ENCODE measurements at regions not wholly inside any gene's neighbourhood (a gene's known extent, or its start where the extent isn't known, plus 50 kb on each side); places are given as distances from the start of the nearest gene placed in this dataset.

DNA sequence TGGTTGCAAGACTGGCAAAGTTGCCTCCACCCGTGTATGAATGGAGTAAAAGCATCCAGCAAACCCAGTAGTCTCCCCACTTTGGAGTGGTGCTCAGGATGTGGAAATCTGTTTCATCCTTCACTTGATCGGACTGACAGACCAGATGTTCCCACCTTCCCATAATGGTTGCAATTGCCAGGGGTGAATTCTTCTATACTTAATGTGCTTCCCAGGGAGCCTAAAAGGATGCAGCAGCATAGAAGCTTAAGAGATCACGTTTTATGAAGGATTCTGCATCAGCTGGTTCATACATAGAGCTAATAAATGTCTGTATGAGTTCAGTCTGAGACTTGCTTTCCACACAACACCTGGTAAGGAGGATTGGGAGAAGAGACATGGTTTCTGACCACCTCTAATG lies 198.8 kb upstream of the S1PR3 start:
- no peak for DNase-seq (ENCODE audit: low spot score)

DNA sequence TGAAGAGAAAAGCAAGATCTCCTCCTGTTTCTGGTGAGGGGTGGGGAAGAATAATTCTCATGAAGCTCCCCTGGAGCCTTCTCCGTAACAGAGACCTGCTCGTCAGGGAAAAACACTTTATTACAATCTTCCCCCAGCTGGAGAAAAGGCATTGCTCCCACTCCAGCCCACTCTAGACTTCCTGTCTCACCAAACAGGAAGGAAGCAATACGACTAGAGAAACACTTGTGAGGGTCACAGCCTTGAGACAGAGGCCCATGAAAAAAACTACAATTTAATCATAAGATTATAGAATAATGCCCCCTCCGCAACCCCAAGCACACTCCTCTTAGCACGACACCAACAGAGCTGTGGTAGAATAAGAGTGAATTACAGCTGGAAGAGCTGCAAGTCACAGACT lies 197.2 kb upstream of the S1PR3 start:
- no peak for DNase-seq (ENCODE audit: low spot score)

DNA sequence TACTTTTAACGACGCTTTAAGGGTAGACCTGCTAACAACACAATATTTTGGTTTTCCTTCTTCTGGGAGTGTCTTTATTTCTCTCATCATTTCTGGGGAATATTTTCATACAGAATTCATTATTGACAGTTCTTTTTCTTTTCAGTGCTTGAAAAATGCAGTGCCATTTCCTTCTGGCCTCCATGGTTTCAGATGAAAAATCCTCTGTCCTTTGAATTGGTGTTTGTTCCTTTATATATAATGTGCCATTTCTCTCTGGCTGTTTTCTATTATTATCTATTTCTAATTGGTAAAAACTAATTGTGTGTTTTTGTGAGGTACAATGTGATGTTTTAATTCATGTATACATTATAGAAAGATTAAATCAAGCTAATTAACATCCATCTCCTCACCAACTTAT lies 194.3 kb upstream of the S1PR3 start:
- DNase-seq (ENCODE audit: low spot score), result no peak

DNA sequence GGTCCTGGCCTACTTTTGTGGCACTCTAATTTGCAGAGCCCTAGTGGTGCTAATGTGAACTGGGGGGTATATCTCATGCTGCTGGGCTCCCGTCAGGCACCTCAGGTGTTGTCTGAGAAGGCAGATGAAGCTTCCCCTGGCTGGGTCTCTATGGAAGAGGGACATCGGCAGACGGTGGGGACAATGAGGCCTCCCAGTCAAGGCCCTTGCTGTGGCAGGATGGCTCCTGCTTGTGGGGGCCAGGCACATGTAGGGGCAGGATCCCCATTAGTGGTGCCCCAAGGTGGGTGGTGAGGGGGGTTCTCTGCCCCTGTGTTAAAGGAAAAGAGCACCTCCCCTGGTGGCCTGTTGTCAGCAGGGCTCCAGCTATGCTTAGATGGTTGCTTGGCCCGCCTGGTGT lies 192.8 kb upstream of the S1PR3 start:
- no peak for DNase-seq (ENCODE audit: low spot score)

DNA sequence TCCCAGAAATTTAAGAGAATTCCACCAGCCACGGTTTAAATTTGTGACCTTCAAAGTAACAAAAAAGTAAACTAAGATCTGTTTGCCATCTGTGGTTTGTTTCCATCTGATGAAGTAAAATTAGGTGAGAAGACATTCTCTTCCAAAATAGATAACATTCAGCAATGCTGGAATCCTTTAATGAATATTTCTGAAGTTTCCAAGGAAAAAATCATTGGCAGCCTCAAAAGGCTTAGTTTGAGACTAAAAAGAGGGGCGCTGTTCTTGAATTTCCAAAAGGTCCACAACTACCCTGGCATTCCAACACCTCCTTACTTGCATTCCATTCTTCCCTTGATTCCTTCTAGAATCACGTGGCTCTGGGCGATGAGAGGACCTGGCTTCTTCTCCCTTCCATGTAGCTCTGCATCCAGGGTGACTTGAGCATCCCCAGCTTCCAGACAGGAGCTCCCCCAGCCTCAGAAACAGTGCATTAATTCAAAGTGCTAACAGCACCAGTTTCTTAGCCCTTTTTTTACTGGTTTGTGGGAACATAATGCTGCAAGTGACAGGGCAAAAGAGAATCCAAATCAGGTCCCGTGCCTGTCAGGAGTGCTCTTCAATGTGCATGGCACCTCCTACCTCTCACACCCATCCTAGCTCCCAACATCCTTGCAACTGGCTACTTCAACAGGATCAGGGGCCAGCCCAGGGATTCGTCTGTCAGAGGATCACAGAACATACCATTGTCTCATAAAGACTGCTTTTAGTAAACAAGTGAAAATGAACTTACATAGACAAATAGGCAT lies 191.5 kb upstream of the S1PR3 start:
- DNase-seq (ENCODE audit: low spot score), result no peak

DNA sequence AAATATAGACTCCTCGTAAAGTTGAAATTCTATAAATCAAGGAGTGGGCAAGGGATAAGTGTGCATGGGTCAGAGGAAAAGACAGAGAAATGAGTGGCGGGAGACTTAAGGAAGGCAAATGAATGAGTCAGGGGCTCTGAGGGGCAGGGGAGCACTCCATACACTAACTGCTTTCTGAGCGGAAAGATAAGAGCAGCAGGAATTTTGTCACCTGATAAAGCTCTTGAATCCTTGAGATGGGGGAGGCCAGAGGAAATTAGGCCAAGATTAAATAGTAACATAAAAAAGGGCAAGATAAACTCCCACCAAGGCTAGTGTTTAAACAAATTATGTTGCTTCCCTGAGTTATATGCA lies 191.0 kb upstream of the S1PR3 start:
- no peak for DNase-seq (ENCODE audit: low spot score)

DNA sequence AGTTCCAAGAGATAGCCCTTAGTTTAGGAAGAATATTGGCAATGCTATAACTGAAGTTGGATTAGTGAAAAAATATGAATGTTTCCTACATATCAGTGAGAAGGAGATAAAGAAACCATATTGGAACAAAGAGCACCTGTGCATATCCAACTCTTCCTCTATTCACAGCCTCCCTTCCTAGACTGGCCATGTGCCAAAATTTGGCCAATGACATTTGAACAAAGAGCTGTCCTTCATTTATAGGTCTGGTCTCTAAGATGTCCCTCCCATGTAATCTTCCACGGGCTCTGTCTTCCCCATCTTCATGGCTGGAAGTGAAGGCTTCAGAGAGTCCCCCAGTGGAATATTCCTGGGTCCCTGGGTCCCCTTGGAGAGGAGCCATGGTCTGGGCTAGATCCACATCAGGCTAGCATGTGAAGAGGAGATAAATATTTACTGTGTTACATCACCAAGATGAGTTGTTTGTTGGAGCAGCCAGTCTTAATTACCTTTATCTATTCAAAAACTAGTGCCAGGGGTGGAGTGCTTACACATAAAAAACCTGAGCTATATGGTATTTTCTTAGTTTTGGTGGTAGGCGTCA lies 190.0 kb upstream of the S1PR3 start:
- no peak for DNase-seq (ENCODE audit: low spot score)

DNA sequence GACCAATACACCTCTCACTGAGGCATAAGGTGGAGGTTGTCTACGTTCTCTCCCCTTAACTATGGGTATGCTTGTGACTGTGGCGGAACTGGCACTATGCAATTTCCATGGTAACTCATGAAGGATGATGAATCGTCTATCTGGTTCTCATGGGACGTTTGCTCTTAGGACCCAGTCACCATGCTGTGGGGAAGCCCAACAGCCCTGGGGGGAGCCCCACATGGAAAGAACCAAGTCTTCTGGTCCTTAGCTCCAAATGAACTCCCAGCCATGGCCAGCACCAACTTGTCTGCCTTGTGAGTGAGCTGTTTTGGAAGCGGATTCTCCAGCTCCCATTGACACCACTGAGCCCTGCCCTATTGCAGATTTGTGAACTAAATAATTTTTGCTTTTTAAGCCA lies 188.7 kb upstream of the S1PR3 start:
- DNase-seq (ENCODE audit: low spot score), result no peak

DNA sequence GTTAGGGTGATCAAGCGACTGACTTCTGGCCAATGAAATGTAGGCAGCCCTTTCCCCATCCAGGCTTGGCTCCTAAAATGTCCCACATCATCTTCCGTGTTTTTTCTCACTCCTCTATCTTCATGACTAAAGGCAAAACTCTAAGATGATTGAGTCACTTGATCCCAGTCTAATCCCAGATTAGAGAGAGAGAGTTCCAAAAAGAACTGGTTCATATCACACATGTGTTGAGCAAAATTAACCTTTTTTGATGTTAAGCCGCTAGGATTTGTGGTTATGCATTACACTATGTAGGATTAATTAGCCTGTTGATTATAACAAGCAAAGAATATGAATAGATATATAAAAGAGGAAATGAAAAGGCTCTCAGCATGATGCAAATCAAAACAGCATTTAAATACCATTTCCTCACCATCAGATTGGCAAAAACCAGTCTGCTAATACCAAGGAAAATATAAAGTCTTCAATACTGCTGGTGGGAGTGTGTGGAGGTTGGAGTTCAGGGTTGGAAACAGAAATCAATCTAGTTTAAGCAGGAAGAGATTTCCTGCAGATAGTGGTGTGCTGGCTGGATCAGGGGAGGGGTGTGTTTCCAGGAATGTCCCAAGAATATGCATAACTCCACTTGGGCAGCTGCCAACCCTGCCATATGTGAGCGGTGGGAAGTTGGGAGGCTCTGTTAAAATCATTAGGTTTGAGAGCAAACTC lies 187.6 kb upstream of the S1PR3 start:
- DNase-seq (ENCODE audit: low spot score), result no peak

DNA sequence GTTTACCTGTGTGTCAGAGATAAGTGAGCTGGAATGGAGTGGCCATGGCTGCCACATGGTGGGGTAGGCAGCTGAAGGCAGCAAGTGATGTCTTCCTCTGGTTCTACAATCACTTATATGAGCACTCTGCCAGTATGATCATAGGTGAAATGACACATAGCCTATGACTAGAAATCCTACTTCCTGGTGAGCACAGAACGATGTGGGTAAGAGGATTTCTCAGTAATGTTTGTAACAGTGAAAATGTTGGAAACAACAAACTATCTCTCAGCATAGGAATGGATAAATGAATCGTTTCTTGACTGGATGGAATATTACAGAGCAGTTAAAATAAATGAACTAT lies 187.0 kb upstream of the S1PR3 start:
- DNase-seq (ENCODE audit: low spot score), result no peak

DNA sequence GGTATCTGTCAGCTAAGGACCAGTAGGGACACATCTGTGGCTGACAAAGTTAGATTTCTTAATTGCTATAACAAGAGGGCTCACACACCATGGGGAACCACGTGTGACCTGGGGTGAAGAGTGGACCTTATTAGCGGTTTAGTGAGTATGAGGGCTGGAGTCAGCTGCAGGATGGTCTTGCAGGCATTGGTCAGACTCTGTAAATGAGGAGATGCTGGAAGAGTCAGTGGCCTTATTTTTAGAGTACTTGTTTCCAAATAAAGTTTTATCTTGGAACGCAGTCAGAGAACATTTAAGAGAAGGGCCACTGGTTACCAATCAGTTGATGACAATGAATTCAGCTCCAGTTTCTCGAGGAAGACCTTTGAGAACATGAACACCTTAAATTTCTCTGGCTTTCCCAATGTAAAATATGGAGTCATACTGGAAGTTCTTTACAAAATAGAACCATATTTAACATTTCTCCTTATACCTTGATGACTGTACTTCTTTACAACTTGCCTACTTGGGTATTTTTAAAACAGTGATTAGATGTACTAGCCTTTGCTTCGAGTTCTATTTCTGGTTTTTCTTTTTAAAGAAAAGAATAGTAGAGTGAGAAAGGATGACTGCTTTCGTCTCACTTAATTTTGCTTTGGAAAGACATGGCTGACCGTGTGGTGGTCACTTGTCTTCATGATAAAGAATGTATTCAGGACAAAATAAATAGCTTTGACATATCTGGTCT lies 185.9 kb upstream of the S1PR3 start:
- no peak for DNase-seq (ENCODE audit: low spot score)

DNA sequence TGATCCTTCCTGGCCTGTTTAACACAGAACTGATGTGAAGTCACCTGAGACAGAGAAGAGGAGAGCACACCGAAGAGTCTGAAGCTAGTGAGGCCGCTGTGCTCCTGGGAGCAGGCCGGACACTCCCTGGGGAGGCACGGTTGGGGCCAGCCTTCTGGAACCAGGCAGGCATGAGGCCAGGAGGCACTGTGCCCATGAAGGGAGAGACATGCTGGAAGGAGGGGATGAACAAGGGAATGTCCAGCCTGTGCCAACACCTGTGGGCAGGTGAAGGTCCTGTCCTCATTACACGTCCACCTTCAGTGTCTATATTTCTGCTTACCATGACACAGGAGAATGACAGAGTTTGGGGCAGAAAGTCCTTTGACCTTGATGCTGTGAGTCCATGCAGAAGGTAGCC lies 183.8 kb upstream of the S1PR3 start:
- no peak for DNase-seq (ENCODE audit: low spot score)

DNA sequence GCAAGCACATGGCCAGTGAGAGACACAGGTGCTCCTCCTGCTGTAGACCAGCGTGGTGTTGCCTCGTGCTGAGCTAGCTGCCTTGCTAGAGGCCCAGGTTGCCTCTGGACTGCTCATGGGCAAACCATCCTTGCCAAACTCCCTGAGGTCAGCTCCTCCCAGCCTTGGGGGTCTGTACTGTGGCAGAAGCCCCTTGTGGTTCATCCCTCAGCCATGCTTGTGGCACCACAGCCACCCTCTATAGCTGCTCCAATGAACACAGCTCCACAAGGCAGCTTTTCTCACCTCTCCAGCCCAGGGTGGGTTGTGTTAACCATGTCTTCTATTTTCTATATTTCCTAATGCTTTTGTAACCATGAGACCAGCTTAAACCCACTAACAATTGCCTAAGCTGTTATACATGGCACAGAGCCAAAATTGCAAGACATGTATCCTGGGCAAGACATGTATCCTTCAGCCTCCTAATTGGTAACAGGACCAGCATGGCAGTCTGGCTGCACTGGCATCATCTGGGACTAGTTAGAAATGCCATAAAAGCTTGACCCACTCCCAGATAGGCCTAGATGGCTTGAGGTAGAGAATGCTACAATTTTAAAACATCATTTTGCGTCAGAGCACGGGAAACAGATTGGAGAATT lies 183.1 kb upstream of the S1PR3 start:
- no peak for DNase-seq (ENCODE audit: low spot score)

DNA sequence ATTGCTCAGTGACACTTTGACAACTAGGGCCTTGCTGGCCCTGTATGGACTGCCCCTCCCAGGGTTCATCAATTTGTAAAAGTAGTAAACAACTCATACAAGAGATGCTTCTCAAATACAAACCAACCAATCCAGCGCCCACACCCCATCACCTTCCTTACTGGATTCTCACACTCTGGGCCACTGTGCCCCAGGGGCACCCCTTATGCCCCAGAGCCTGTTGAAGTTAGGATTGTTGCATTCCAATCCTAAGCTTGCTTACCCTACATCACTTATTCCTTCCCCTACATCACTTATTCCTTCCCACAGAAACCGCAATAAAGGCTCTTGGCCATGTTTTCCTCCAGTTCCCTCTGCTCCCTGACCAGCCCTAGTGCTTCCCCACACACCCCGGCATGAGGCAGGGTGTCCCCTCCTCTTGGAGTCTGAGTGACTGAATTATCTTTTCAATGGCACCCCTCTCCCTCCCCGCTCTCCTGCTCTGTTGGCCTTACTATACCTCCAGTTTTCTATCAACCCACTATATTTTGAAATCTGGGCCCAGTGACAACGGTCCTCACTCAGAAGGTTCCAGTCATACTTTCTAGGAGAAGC lies 182.4 kb upstream of the S1PR3 start:
- no peak for DNase-seq (ENCODE audit: low spot score)

DNA sequence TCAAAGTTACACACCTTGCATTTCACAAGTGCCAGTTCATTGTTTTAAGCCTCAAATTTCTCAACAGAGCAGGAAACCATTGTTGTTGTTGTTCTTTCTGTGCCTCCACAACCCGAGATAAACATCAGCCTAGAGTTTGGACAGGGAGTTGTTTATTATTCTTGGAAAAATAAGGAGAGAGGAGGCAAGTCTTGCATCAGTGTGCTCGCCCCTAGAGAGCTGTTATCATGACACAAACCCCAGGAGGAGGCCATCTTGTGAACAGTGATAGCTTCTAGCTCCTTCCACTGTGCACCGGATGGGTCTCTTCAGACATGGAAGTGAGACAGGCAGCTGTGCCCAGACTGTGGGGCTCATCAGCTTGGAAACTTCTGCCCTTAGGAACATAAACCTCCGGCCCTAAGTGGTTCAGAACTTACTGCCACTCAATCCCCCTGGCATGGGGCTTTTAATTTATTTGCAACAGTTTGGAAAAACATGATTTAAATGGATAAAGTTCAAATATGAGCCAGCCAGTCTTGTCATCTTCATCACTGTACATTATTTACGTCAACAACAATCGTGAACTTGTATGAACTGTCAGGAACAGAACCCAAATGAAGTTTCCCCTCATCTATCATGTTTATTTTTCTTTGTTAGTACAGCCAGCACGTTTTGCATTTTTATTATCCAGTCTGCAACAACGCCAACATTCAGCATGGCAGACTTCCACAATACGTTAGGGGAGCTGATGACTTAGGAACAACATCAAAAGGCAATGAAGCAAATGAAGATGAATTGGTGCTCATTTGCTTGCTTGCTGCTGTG lies 181.7 kb upstream of the S1PR3 start:
- DNase-seq (ENCODE audit: low spot score), result no peak

DNA sequence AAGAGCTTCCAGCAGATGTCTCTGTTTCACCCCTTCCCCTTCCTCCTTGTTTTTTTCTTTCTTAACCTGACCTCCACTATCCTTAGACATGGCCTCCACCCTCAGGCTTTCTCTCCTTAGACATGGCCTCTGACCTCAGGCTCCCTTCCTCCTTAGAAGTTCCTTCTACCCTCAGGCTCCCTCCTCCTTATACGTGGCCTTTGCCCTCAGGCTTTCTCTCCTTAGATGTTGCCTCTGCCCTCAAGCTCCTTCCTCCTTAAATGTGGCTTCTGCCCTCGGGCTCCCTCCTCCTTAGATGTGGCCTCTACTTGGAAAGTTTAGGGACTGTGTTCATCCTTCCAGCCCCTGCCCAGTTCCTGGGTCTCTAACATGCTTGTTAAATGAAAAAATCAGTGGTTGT lies 180.4 kb upstream of the S1PR3 start:
- no peak for DNase-seq (ENCODE audit: low spot score)

DNA sequence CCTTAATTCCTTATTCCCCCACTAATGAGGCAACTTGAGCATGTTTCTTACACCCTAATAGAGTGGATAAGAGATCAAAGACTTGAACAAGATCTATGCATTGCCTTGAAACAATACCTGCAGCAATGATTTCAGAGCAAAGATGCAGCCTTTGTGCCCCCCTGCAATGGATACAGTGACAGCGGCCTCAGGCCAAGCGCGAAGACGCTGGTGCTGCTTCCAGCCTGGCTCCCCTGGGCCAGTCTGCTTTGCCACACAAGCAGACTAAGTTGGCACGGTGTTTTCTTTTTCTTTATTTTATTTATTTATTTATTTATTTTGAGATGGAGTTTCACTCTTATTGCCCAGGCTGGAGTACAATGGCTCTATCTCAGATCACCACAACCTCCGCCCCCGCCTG lies 179.8 kb upstream of the S1PR3 start:
- DNase-seq (ENCODE audit: low spot score), result no peak

DNA sequence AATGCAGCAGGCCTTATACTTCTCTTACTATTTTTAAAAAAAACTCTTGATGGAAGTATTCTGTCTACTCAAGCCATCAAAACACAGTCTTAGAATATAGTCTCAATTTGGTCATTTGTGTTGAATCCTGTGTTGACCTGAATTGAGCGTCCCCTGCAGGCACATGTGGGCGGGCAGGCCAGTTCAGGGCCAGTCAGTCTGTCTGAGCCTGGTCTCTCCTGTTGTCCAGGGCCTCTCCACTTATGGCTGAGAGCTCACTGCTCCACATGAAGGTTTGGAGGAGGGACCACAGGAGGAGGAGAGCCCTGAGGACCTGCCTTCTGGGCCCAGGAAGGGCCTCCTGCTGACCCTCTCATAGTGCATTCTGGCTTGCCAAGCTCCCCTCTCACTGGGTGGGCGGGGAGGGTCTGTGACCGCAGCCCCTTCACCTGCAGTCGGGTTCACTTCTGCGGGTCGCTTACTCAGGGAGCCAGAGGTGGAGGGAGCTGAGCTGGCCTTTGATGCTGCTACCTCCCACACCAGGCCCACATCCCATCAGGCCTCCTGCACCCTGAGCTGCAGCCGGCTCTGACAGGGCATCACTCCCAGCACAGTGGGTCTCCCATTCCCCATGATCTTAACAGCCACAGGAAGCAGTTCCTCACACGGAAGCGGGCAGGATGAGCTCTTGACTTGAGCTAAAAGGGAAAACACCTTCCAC lies 178.2 kb upstream of the S1PR3 start:
- no peak for DNase-seq (ENCODE audit: low spot score)

DNA sequence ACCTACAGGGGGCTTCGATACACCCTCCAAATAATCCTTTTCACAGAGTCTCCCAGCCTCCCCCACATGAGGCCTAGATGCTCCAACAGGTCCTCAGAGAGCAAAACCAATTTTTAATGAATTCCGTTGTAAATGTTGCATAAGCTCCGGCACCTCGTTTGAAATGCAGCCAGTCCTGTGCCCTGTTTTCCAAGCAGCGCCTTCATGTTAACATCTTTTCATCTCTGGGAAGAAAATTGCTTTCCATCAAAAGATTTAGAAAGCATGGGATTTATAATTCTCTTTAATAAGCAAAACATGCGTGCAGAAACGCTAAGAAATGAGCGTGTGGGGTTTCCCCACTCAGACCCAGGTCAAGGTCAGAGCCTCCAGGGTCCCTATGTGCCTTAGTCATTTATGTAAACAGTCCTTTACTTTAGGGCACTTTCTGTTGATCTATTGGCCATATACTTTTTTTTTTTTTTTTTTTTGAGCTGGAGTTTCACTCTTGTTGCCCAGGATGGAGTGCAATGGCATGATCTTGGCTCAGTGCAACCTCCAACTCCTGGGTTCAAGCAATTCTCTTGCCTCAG lies 177.5 kb upstream of the S1PR3 start:
- DNase-seq (ENCODE audit: low spot score), result no peak

DNA sequence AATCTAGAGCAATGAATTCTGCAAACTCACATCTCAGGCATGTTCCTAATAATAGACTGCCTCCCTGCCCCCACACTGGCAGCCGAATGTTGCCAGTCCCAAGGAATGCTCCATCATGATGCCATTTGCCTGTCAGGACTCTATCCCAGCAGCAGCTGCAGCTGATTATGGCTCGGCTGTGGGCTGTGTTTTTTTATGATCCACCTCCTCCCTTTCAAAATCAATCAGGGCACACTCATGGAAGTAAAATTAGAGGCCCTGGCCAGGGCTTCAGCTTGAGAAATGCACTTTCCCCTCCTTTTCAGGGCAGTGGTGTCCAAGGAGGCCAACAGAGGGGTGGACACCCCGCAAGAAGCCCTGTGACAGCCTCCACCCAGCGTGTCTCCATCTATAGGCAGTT lies 176.7 kb upstream of the S1PR3 start:
- peak; percentile 81 for DNase-seq (ENCODE audit: low spot score)
